ENCODE measurements at regions not wholly inside any gene's neighbourhood (a gene's known extent, or its start where the extent isn't known, plus 50 kb on each side); places are given as distances from the start of the nearest gene placed in this dataset.

DNA sequence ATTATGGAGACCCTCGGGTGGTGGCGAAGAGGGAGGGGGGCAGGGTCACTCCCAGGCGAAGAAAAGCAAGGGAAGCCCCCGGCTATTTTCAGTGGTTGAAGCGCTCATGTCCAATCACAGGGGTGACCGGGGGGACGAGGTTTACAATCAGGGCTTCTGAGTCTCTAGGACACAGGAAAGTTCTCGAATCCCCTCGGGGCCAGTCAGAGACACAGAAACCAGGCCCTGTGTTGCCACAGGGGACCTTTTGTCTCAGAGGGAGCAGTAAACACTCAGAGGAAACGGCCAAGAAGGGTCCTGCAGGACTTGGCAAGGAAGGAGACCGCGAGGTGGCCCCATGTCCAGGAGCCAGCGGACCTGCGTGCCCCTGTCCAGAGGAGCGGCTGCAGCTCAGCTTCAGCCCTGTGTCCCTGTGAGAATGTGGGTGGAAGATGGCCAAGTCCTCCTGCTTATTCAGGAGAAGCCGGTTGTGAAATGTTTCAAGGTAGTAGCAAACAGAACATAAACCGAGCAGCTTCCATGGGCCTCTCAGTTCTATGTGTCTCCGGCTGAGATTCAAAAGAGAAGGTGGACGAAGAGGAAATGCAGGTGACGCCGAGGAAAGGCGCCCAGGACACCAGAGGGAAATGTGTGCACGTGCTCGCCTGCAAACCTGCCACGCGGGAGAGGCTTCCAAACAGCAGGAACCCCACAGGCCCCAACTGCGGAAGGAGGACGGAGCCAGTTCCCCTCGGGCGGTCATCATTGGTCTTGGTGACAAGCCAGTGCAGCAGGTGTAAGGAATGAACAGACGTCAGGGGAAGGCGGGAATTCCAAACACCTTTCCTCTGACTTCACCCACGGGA is 357.6 kb downstream of the BRD1 start:
- Histone ChIP-seq H3K4me3 (ENCODE audit: insufficient read depth, low read depth, low read length) (no peak overlapping the region), H2BK5ac (ENCODE audit: low read depth, low read length, poor library complexity, severe bottlenecking) (no peak overlapping the region), H3K14ac (replicated peaks; ENCODE audit: low read depth, low read length) (no peak overlapping the region), H2AK9ac (replicated peaks; ENCODE audit: low read depth, low read length, poor library complexity) (no peak overlapping the region), H4K20me1 (ENCODE audit: insufficient read depth, low read length) (no peaks in the 10 kb centered on the region), H3K9ac (ENCODE audit: low read depth, low read length) (no peak overlapping the region), H3K9me3 (ENCODE audit: control insufficient read depth, insufficient read depth, low read length) (peaks cover 53% of the 10 kb centered on the region), H2BK120ac (ENCODE audit: low read depth, low read length) (no peak overlapping the region), H3K4ac (ENCODE audit: low read depth, low read length) (no peak overlapping the region), H2AFZ (replicated peaks; ENCODE audit: low read length, poor library complexity) (no peak overlapping the region), H3K56ac (ENCODE audit: extremely low read depth, insufficient read depth, low read length) (no peak overlapping the region), H3K4me2 (ENCODE audit: low read depth, low read length) (no peak overlapping the region), H3K27me3 (ENCODE audit: control insufficient read depth, insufficient read depth, low read length) (no peaks in the 10 kb centered on the region), H3K27ac (ENCODE audit: insufficient read depth, low read length) (no peak overlapping the region), H2BK20ac (ENCODE audit: low read depth, low read length) (no peak overlapping the region), H3K4me1 (ENCODE audit: control insufficient read depth, insufficient read depth, low read length) (no peaks in the 10 kb centered on the region), H2BK15ac (ENCODE audit: low read depth, low read length) (no peak overlapping the region), H4K91ac (ENCODE audit: insufficient read depth, low read depth, low read length) (no peak overlapping the region), H3K79me1 (ENCODE audit: low read depth in 1 of 2, low read length in 2 of 2) (no peaks in the 10 kb centered on the region), H4K8ac (ENCODE audit: low read depth in 2 of 2, low read length in 2 of 2) (no peak overlapping the region), H3K36me3 (ENCODE audit: control insufficient read depth, insufficient read depth, low read length) (no peaks in the 10 kb centered on the region), H3K9me1 (ENCODE audit: insufficient read depth, low read length) (no peaks in the 10 kb centered on the region), H2AK5ac (ENCODE audit: low read depth, low read length) (no peak overlapping the region), H4K5ac (ENCODE audit: low read depth, low read length) (no peak overlapping the region), H3K18ac (ENCODE audit: low read depth, low read length) (no peak overlapping the region), H3K23ac (ENCODE audit: low read depth, low read length) (no peak overlapping the region)
- intact Hi-C loops (cut with micrococcal nuclease) (no loop called here), dilution Hi-C loops (cut with HindIII; ENCODE audit: low sequenced_read_pairs, unreplicated experiment) (no loop called here), in situ Hi-C loops (cut with MboI; ENCODE audit: low sequenced_read_pairs) (no loop called here)
- ChIA-PET POLR2A (ENCODE audit: unreplicated experiment) (no interaction called here), CTCF (no interaction called here)
- 74% methylated on average over 17 of the region's 33 CpGs; no CpG with 5 or more reads in 1 of the 2 experiments for WGBS, 2 experiments (ENCODE audit: extremely low coverage in 2 of 2, insufficient read length in 1 of 2)
- ATAC-seq (ENCODE audit: low read depth) (no peak), DNase-seq (no peak)
- TF ChIP-seq SMC3 (IDR thresholded peaks at IDR 0.05; ENCODE audit: low read depth, low read length) (no peak), ELK1 (IDR thresholded peaks at IDR 0.05; ENCODE audit: borderline replicate concordance, low read depth, low read length) (no peak), MXI1 (IDR thresholded peaks at IDR 0.05; ENCODE audit: borderline replicate concordance, low read depth, low read length) (no peak), MAZ (IDR thresholded peaks at IDR 0.05; ENCODE audit: borderline replicate concordance, low read depth, low read length) (no peak), NFE2L2 (IDR thresholded peaks at IDR 0.05; ENCODE audit: low read depth, low read length) (no peak), RAD21 (IDR thresholded peaks at IDR 0.05; ENCODE audit: low read length) (no peak), RFX5 (IDR thresholded peaks at IDR 0.05; ENCODE audit: low read depth, low read length) (no peak), POLR2A (IDR thresholded peaks at IDR 0.05; ENCODE audit: low read depth, low read length) (no peak), RCOR1 (IDR thresholded peaks at IDR 0.05; ENCODE audit: insufficient replicate concordance, low read length) (no peak), BHLHE40 (IDR thresholded peaks at IDR 0.05; ENCODE audit: low read depth, low read length) (no peak)
- BruUV-seq (replicated peaks), result no TSS peak

All from IMR-90 (cell line).